GM19025 (cell line): ENCODE measurements at regions not wholly inside any gene's neighbourhood (a gene's known extent, or its start where the extent isn't known, plus 50 kb on each side); places are given as distances from the start of the nearest gene placed in this dataset.
"Not testable (repeated sequence)": the region's sequence is repeated elsewhere in the genome, so short reads cannot be mapped to it uniquely, and the experiment has no call there.

Source experiments
- ATAC-seq: cut with Tn5 transposase; IDR thresholded peaks from one replicate; pipeline ENCODE4 v1.9.1; 2021; ENCODE audit warnings: mild to moderate bottlenecking, low read depth, moderate library complexity; ENCODE audit not compliant: unreplicated experiment

DNA sequence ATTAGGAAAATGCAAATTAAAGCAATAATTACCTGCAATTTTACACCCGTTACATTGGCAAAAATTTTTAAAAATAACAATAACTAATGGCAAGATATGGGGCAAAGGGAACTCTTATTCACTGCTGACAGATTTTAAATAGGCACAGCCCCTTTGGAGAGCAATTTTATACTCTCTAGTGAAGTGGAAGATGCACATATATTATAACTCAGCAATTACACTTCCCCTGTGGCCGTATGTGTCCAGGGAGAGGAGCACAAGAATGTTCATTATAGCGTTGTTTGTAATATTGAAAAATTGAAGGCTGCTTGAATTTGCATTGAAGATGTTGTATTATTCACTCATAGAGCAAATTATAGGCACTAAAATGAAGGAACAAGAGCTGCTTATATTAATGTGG lies 488.3 kb upstream of the ATXN7L3B start:
- ATAC-seq = no peak

GRCh38 chr12:74051848-74052247 lies 485.8 kb upstream of the ATXN7L3B start:
- ATAC-seq = no peak

DNA sequence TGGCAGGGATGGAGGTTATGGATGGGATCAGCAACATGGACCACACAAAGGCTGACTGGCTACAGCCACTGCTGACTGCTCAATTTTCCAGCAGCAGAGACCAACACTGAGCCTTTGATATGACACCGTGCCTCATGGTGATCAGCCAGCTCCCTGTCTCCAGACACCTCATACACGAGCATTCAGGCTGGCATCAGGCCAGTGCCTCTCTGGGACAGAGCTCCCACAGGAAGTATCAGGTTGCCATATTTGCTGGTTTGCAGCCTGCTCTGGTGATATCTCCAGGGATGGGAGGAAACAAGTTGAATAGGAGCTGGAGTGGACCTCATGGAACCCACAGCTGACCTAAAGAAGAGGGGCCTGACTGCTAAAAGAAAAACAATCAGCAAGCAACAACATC lies 471.2 kb upstream of the ATXN7L3B start:
- no peak for ATAC-seq

DNA sequence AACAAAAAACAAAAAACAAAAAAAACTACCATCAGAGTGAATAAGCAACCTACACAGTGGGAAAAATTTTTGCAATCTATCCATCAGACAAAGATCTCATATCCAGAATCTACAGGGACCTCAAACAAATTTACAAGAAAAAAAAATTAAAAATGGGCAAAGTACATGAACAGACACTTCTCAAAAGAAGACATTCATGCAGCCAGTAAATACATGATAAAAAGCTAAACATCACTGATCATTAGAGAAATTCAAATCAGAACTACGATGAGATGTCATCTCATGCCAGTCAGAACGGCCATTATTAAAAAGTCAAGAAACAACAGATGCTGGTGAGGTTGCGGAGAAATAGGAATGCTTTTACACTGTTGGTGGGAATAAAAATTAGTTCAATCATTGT lies 466.5 kb upstream of the ATXN7L3B start:
- ATAC-seq = no peak

GRCh38 chr12:74076918-74077317 lies 460.7 kb upstream of the ATXN7L3B start:
- ATAC-seq = no peak

DNA sequence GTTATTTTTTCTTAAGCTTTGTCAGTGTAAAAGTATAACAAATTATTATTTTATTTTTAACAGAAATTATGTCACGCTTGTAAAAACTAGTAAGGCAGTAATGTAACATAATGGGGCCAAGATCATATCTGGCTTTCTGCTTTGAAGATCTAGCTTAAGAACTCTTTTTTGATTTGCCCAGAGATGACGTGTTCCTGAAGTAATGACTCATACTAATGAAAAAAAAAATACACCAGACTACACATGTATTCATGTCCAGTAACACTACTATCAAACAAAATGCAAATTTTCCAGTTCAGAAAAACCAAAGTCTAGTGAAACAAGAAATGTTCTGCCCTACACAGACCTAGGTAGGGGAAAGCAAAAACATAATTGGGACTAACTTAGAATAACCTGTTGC lies 432.2 kb upstream of the ATXN7L3B start:
- no peak for ATAC-seq

DNA sequence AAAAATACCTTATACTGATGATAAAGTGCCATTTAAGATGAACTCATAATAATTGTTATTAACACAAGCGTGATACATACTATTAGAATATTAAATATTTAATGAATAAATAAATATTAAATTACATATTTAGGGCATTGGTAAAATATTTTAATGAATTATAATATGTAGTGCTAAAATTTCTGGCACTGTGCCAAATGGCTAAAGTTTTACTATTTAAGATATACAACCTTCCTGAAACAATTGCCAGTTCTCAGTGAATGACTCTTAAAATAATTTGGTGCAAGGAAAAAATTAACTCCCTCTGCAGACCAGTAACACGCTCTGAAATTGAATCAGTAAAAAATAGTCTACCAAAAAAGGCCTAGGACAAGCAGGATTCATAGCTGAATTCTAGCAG lies 428.9 kb upstream of the ATXN7L3B start:
- ATAC-seq = no peak

- ATAC-seq = no peak
Observed at GRCh38 chr12:74111688-74112360, 425.8 kb upstream of the ATXN7L3B start.

GRCh38 chr12:74119811-74120362 lies 417.7 kb upstream of the ATXN7L3B start:
- ATAC-seq = no peak

GRCh38 chr12:74120644-74121043 lies 417.0 kb upstream of the ATXN7L3B start:
- ATAC-seq = no peak

DNA sequence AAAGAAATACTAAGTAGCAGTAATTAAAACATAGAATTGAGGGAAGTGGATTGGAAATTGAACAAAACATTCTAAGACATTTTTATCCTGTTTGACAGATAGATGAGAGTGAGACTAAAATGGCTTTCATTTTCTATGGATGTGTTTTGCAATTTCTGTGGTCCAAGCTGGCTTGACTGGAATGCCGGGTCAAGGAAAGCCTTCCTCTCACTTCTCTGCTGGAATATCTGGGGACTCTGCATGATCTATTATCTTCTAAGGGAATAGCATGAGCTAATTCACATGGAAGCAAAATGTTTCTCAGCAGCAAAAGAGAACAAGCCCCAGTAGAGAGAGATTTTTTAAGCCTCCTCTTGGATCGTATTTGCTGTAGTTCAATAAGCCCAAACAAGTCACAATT lies 407.9 kb upstream of the ATXN7L3B start:
- no peak for ATAC-seq

DNA sequence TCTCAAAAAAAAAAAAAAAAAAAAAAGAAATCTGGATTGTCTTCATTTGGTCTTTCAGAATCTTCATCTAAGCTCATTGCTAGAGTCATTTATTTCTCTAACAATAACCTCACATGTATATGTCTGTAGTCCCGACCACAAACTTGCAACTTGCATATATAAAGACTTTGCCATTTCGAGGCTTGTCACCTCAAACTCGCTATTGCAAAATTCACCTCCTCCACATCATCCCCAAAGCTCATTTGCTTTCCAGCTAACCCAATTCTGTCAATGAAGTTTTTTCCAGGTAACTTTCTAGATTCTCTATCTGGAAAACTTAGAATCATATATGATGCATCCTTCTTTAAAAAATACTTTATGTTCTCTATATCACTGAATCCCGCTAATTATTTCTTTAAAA lies 393.2 kb upstream of the ATXN7L3B start:
- ATAC-seq = no peak

- no peak for ATAC-seq
Observed at GRCh38 chr12:74145328-74145727, 392.3 kb upstream of the ATXN7L3B start.

DNA sequence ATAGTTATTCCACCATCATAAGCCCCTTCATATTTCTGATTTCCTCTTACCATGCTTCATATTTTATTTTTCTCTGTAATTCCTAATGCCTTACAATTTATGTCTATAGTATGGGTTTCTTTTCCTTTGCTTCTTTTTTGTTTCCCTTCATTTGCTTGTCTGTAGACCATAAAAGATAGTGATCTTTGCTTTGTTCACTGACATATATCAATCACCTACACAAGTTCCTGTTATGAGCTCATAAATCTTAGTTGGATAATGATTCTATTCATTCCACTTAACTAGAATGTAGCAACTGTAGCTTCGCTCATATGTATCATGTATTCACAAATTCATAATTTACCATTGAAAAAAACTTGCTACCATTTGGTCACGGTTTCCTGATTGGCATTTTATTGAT lies 388.8 kb upstream of the ATXN7L3B start:
- ATAC-seq = no peak

- ATAC-seq = no peak
Observed at GRCh38 chr12:74152370-74152769, 385.3 kb upstream of the ATXN7L3B start.

- no peak for ATAC-seq
Observed at GRCh38 chr12:74166096-74166495, 371.5 kb upstream of the ATXN7L3B start.

- ATAC-seq = no peak
Observed at GRCh38 chr12:74169607-74170006, 368.0 kb upstream of the ATXN7L3B start.

GRCh38 chr12:74170645-74171477 lies 366.8 kb upstream of the ATXN7L3B start:
- ATAC-seq = no peak

DNA sequence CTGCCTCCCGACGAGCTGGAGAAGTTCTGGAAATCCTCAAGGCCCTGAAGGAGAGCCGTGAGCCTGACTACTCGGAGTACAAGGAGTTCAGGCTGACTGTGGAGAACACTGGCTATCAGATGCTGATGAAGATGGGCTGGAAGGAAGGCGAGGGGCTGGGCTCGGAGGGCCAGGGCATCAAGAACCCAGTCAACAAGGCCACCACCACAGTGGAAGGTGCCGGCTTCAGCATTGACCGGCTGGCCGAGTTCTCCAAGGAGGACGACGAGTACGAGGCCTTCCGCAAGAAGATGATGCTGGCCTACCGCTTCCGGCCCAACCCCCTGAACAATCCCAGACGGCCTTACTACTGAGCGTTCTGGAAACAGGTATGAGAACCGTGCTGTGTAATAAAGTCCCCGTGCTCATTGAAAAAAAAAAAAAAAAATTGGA lies 366.1 kb upstream of the ATXN7L3B start:
- no peak for ATAC-seq

DNA sequence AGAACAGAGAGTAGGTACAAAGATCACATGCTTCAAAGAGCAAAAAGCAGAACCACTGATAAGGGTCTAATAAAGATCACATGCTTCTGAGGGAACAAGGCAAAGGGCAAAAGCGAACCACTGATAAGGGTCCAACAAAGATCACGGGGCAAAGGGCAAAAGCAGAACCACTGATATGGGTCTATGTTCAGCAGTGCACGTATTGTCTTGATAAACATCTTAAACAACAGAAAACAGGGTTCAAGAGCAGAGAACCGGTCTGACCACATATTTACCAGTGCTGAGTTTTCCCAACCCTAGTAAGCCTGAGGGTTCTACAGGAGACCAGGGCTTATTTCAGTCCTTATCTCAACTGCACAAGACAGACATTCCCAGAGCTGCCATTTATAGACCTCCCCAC lies 362.7 kb upstream of the ATXN7L3B start:
- ATAC-seq = not testable (repeated sequence)

- no peak for ATAC-seq
Observed at GRCh38 chr12:74185360-74185759, 352.3 kb upstream of the ATXN7L3B start.

- ATAC-seq = no peak
Observed at GRCh38 chr12:74193191-74193590, 344.4 kb upstream of the ATXN7L3B start.
